Stimulated activated CD4-positive, alpha-beta T cell treated with anti-CD3 and anti-CD28 coated beads, Interleukin-1b, Interleukin-23, amount 100 ng/mL, for 4 hours (primary cell): ENCODE measurements at regions not wholly inside any gene's neighbourhood (a gene's known extent, or its start where the extent isn't known, plus 50 kb on each side); places are given as distances from the start of the nearest gene placed in this dataset.
"Not testable (repeated sequence)": the region's sequence is repeated elsewhere in the genome, so short reads cannot be mapped to it uniquely, and the experiment has no call there.

Experiments used
- DNase-seq, 2 donors: peaks; one replicate each; pipeline ENCODE4 v3.0.0-alpha.2; 2020; ENCODE audit warnings: low read depth in 2 of 2

- not testable (repeated sequence) for DNase-seq
Observed at GRCh38 chr2:87608377-87609166, 139.3 kb upstream of the PLGLB2 start.

- DNase-seq: not testable (repeated sequence)
Observed at GRCh38 chr2:87610974-87611373, 136.9 kb upstream of the PLGLB2 start.

- not testable (repeated sequence) for DNase-seq
Observed at GRCh38 chr2:87611416-87611815, 136.5 kb upstream of the PLGLB2 start.

GRCh38 chr2:87611956-87612355, 135.9 kb upstream of the PLGLB2 start:
- DNase-seq: not testable (repeated sequence)

GRCh38 chr2:87614829-87615434, 133.0 kb upstream of the PLGLB2 start:
- not testable (repeated sequence) for DNase-seq

- not testable (repeated sequence) for DNase-seq
Observed at GRCh38 chr2:87619121-87619520, 128.8 kb upstream of the PLGLB2 start.

GRCh38 chr2:87621139-87621538, 126.7 kb upstream of the PLGLB2 start:
- DNase-seq: not testable (repeated sequence)

GRCh38 chr2:87622720-87623119, 125.2 kb upstream of the PLGLB2 start:
- DNase-seq: not testable (repeated sequence)

GRCh38 chr2:87629491-87630458, 118.1 kb upstream of the PLGLB2 start:
- not testable (repeated sequence) for DNase-seq

- DNase-seq: not testable (repeated sequence)
Observed at GRCh38 chr2:87630892-87631291, 117.0 kb upstream of the PLGLB2 start.

- DNase-seq: not testable (repeated sequence)
Observed at GRCh38 chr2:87631402-87631801, 116.5 kb upstream of the PLGLB2 start.

- DNase-seq: not testable (repeated sequence)
Observed at GRCh38 chr2:87633287-87633963, 114.5 kb upstream of the PLGLB2 start.

GRCh38 chr2:87634106-87634505, 113.8 kb upstream of the PLGLB2 start:
- DNase-seq: not testable (repeated sequence)

- DNase-seq: not testable (repeated sequence)
Observed at GRCh38 chr2:87634971-87635650, 112.8 kb upstream of the PLGLB2 start.

- DNase-seq: not testable (repeated sequence)
Observed at GRCh38 chr2:87636246-87636645, 111.6 kb upstream of the PLGLB2 start.

- not testable (repeated sequence) for DNase-seq
Observed at GRCh38 chr2:87636735-87637134, 111.2 kb upstream of the PLGLB2 start.

GRCh38 chr2:87637249-87637990, 110.5 kb upstream of the PLGLB2 start:
- DNase-seq: not testable (repeated sequence)

GRCh38 chr2:87638114-87638807, 109.6 kb upstream of the PLGLB2 start:
- DNase-seq: not testable (repeated sequence)

GRCh38 chr2:87638872-87639271, 109.0 kb upstream of the PLGLB2 start:
- not testable (repeated sequence) for DNase-seq
